ENCODE measurements at regions not wholly inside any gene's neighbourhood (a gene's known extent, or its start where the extent isn't known, plus 50 kb on each side); places are given as distances from the start of the nearest gene placed in this dataset.
"Not testable (repeated sequence)": the region's sequence is repeated elsewhere in the genome, so short reads cannot be mapped to it uniquely, and the experiment has no call there.

- not testable (repeated sequence) for H4K20me1 ChIP-seq (ENCODE audit: insufficient read depth); H3K27me3 ChIP-seq (ENCODE audit: insufficient read depth, low read depth, low read length); H3K27ac ChIP-seq (ENCODE audit: low read length); H3K4me2 ChIP-seq (ENCODE audit: low read length); H3K9me3 ChIP-seq (ENCODE audit: low read length); H3K79me2 ChIP-seq (replicated peaks; ENCODE audit: insufficient read depth, low read length); H3K9ac ChIP-seq (ENCODE audit: low read length); H3K36me3 ChIP-seq (ENCODE audit: insufficient read depth, low read length); H2AFZ ChIP-seq (ENCODE audit: low read depth, low read length); H3K4me3 ChIP-seq (ENCODE audit: low read length); H3K9me2 ChIP-seq (ENCODE audit: insufficient read depth, low read length); H3F3A ChIP-seq (ENCODE audit: insufficient read depth, low read length, poor library complexity, severe bottlenecking)
Observed at GRCh38 chr7:65795392-65795716, 77.5 kb upstream of the VKORC1L1 start.

GRCh38 chr7:65796205-65796604, 76.7 kb upstream of the VKORC1L1 start:
- no peaks in the 10 kb centered on the region for H3K36me3 ChIP-seq (ENCODE audit: insufficient read depth, low read length)
- no peaks in the 10 kb centered on the region for H4K20me1 ChIP-seq (ENCODE audit: insufficient read depth)
- no peak overlapping the region for H3K27ac ChIP-seq (ENCODE audit: low read length)
- no peaks in the 10 kb centered on the region for H3F3A ChIP-seq (ENCODE audit: insufficient read depth, low read length, poor library complexity, severe bottlenecking)
- no peak overlapping the region for H3K9ac ChIP-seq (ENCODE audit: low read length)
- H3K9me3 ChIP-seq (ENCODE audit: low read length) = no peaks in the 10 kb centered on the region
- TF ChIP-seq RAD21 (conservative IDR thresholded peaks at IDR 0.05) = no peak
- H3K79me2 ChIP-seq (replicated peaks; ENCODE audit: insufficient read depth, low read length) = no peaks in the 10 kb centered on the region
- H3K9me2 ChIP-seq (ENCODE audit: insufficient read depth, low read length) = no peaks in the 10 kb centered on the region
- H2AFZ ChIP-seq (ENCODE audit: low read depth, low read length) = no peak overlapping the region
- no peak overlapping the region for H3K4me2 ChIP-seq (ENCODE audit: low read length)
- H3K4me3 ChIP-seq (ENCODE audit: low read length) = no peak overlapping the region
- H3K27me3 ChIP-seq (ENCODE audit: insufficient read depth, low read depth, low read length) = no peaks in the 10 kb centered on the region

GRCh38 chr7:65797086-65797485, 75.8 kb upstream of the VKORC1L1 start:
- not testable (repeated sequence) for H3K27me3 ChIP-seq (ENCODE audit: insufficient read depth, low read depth, low read length); H3K36me3 ChIP-seq (ENCODE audit: insufficient read depth, low read length); H3K9ac ChIP-seq (ENCODE audit: low read length); H4K20me1 ChIP-seq (ENCODE audit: insufficient read depth); H3K27ac ChIP-seq (ENCODE audit: low read length); H2AFZ ChIP-seq (ENCODE audit: low read depth, low read length); H3K4me2 ChIP-seq (ENCODE audit: low read length); H3K9me2 ChIP-seq (ENCODE audit: insufficient read depth, low read length); H3K9me3 ChIP-seq (ENCODE audit: low read length); H3K4me3 ChIP-seq (ENCODE audit: low read length); H3F3A ChIP-seq (ENCODE audit: insufficient read depth, low read length, poor library complexity, severe bottlenecking); H3K79me2 ChIP-seq (replicated peaks; ENCODE audit: insufficient read depth, low read length)

- H3K4me2 ChIP-seq (ENCODE audit: low read length); H2AFZ ChIP-seq (ENCODE audit: low read depth, low read length); H3K27ac ChIP-seq (ENCODE audit: low read length); H3K36me3 ChIP-seq (ENCODE audit: insufficient read depth, low read length); H3K4me3 ChIP-seq (ENCODE audit: low read length); H3K9me2 ChIP-seq (ENCODE audit: insufficient read depth, low read length); H3K27me3 ChIP-seq (ENCODE audit: insufficient read depth, low read depth, low read length); H3K79me2 ChIP-seq (replicated peaks; ENCODE audit: insufficient read depth, low read length); H3F3A ChIP-seq (ENCODE audit: insufficient read depth, low read length, poor library complexity, severe bottlenecking); H3K9ac ChIP-seq (ENCODE audit: low read length); H3K9me3 ChIP-seq (ENCODE audit: low read length); H4K20me1 ChIP-seq (ENCODE audit: insufficient read depth): not testable (repeated sequence)
Observed at GRCh38 chr7:65797566-65797965, 75.3 kb upstream of the VKORC1L1 start.

GRCh38 chr7:65798111-65799075, 74.5 kb upstream of the VKORC1L1 start:
- Histone ChIP-seq H3K4me2 (ENCODE audit: low read length) (no peak overlapping the region), H3K9me2 (ENCODE audit: insufficient read depth, low read length) (no peaks in the 10 kb centered on the region), H4K20me1 (ENCODE audit: insufficient read depth) (no peaks in the 10 kb centered on the region)

GRCh38 chr7:65800191-65800590, 72.7 kb upstream of the VKORC1L1 start:
- H3K27ac ChIP-seq (ENCODE audit: low read length); H4K20me1 ChIP-seq (ENCODE audit: insufficient read depth); H3K9me2 ChIP-seq (ENCODE audit: insufficient read depth, low read length); H3K9ac ChIP-seq (ENCODE audit: low read length); H3K27me3 ChIP-seq (ENCODE audit: insufficient read depth, low read depth, low read length); H3K4me3 ChIP-seq (ENCODE audit: low read length); H3K79me2 ChIP-seq (replicated peaks; ENCODE audit: insufficient read depth, low read length); H3F3A ChIP-seq (ENCODE audit: insufficient read depth, low read length, poor library complexity, severe bottlenecking); H3K36me3 ChIP-seq (ENCODE audit: insufficient read depth, low read length); H3K9me3 ChIP-seq (ENCODE audit: low read length); H2AFZ ChIP-seq (ENCODE audit: low read depth, low read length); H3K4me2 ChIP-seq (ENCODE audit: low read length): not testable (repeated sequence)

More at GRCh38 chr7:65798111-65799075, 74.5 kb upstream of the VKORC1L1 start:
- Histone ChIP-seq H2AFZ (ENCODE audit: low read depth, low read length) (no peak overlapping the region), H3K27ac (ENCODE audit: low read length) (peak overlapping the region; percentile 24), H3K79me2 (replicated peaks; ENCODE audit: insufficient read depth, low read length) (no peaks in the 10 kb centered on the region), H3F3A (ENCODE audit: insufficient read depth, low read length, poor library complexity, severe bottlenecking) (no peaks in the 10 kb centered on the region), H3K36me3 (ENCODE audit: insufficient read depth, low read length) (no peaks in the 10 kb centered on the region), H3K9me3 (ENCODE audit: low read length) (no peaks in the 10 kb centered on the region), H3K27me3 (ENCODE audit: insufficient read depth, low read depth, low read length) (no peaks in the 10 kb centered on the region), H3K4me3 (ENCODE audit: low read length) (peak overlapping the region; percentile 7), H3K9ac (ENCODE audit: low read length) (no peak overlapping the region)
- peak; percentile 55 for TF ChIP-seq POLR2AphosphoS5 (IDR thresholded peaks at IDR 0.05)
- no peak for TF ChIP-seq EZH2 (IDR thresholded peaks at IDR 0.05; ENCODE audit: borderline replicate concordance, insufficient read depth, low read length, poor library complexity, severe bottlenecking)

Data from neural cell (in vitro differentiated cells).